ENCODE measurements at regions not wholly inside any gene's neighbourhood (a gene's known extent, or its start where the extent isn't known, plus 50 kb on each side); places are given as distances from the start of the nearest gene placed in this dataset.

DNA sequence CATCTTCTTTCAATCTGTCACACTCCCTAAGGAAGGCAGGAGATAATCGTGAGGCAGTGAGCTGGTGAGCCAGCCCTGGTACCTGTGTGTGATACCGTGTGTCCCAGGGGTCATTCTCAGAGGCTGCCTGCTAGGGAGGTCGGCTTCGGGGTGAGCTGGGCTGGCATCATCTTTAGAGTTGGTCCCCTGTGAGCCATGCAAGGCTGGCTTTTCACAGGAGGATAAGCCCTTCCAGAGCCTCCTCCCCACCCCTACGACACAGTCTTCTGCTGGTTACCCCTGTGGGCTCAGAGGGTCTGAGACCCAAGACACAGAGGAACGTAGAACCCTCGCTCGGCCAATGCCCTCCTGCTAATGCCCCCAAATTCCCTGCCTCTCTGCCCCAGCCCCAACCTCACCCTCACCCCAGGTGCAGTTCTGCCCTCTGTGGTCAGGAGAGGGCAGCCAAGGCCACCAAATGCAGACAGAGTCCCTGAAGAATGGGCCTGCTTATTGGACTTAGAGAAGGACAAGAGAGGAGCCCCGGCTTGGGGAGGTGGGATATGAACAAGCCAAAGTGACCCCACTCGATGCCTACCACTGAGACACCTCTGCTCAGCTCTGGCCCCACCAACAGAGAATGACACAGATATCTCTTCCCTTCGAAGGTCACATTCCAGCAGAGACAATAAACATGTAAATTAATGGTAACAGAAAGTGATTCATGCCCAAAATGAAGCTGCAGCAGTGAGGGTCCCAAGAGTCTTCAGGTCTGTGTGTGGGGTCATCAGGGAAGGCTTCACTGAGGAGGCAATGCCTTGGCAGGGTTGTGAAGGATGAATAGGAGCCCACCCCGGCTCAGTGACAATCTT is 80.8 kb upstream of the CCL1 start:
- TF ChIP-seq, protein P1, sequence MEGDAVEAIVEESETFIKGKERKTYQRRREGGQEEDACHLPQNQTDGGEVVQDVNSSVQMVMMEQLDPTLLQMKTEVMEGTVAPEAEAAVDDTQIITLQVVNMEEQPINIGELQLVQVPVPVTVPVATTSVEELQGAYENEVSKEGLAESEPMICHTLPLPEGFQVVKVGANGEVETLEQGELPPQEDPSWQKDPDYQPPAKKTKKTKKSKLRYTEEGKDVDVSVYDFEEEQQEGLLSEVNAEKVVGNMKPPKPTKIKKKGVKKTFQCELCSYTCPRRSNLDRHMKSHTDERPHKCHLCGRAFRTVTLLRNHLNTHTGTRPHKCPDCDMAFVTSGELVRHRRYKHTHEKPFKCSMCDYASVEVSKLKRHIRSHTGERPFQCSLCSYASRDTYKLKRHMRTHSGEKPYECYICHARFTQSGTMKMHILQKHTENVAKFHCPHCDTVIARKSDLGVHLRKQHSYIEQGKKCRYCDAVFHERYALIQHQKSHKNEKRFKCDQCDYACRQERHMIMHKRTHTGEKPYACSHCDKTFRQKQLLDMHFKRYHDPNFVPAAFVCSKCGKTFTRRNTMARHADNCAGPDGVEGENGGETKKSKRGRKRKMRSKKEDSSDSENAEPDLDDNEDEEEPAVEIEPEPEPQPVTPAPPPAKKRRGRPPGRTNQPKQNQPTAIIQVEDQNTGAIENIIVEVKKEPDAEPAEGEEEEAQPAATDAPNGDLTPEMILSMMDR (IDR thresholded peaks at IDR 0.05; ENCODE audit: borderline replicate concordance, control extremely low read depth, extremely low read depth, insufficient read depth, missing control alignments), result peak; percentile 13
- peak; percentile 37 for DNase-seq (ENCODE audit: low spot score)

DNA sequence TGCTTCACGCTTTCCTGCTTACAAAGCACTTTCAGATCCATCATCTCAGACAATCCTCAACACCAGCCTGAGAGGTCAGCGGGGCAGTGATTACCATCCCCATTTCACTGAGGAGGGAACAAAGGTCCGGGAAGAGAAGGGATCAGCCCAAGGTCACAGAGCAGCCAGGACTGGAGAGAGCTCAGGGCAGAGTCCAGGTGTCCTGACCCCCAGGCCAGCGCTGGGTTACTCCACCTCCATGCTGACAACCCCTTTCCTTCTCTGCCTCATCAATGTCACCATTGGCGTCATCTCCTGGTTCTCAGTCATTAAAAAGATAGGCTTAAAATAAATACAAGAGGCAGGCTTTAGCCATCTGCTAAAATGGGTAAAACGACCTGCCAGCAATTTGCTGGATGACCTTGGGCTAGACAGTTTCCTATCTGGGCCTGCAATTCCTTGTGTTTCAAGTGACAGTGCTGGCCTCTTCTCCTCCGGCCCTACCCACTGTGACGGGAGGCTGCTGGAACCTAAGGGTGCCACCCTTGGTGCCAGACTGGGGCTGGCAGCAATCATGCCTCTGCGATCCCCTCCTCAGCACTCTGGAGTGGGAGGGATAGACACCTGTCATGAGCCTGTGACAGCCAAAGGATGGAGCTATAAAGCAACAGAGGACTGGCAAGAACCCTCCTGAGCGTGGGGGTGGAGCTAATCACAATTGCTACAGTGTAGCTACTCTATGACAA is 79.5 kb upstream of the CCL1 start:
- TF ChIP-seq, protein P1 (IDR thresholded peaks at IDR 0.05; ENCODE audit: borderline replicate concordance, control extremely low read depth, extremely low read depth, insufficient read depth, missing control alignments), result no peak
- in situ Hi-C loops (cut with MboI; ENCODE audit: low sequenced_read_pairs, unreplicated experiment), result no loop called here
- DNase-seq (ENCODE audit: low spot score), result no peak

More for the DNA sequence above, 80.8 kb upstream of the CCL1 start:
- in situ Hi-C loops (cut with MboI; ENCODE audit: low sequenced_read_pairs, unreplicated experiment), result no loop called here

DNA sequence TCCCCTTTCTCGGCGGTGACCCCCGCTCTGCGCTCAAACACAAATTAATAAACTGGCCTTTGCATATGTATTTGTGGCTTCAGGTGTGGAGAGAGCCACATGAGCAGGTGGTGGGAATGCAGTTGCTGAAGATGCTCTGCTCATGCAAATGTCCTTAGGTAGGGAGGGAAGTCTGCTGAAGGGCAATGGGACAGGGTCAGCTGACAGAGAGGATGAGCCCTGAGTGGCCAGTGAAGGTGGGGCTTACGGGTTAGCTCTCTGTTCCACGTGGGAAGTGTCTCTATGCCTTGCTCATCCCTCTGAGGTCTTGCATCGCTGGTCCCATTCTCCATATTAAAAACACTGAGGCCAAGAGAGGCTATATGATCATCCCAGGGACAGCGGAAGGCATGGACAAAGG is 74.2 kb upstream of the CCL1 start:
- no peak for DNase-seq (ENCODE audit: low spot score)
- TF ChIP-seq, protein P1 (IDR thresholded peaks at IDR 0.05; ENCODE audit: borderline replicate concordance, control extremely low read depth, extremely low read depth, insufficient read depth, missing control alignments), result no peak
- in situ Hi-C loops (cut with MboI; ENCODE audit: low sequenced_read_pairs, unreplicated experiment), result no loop called here

DNA sequence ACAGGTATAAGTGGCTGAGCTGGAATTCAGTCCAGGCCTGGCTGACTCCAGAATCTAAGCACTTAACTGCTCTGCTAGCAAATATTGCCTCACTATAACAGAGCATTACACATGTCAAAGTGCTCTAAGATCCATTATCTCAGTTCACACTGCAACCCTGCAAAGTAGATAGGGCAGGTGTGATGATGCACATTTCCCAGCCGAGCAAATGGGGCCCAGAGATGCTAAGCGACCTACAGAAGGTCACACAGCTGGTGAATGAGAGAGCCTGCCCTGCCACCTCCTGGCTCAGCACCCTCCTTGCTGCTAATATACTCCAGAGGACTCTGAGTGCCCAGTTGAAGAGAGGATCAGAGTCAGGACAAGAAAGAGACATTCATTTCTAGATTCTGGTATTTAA is 73.6 kb upstream of the CCL1 start:
- no peak for DNase-seq (ENCODE audit: low spot score)
- in situ Hi-C loops (cut with MboI; ENCODE audit: low sequenced_read_pairs, unreplicated experiment), result no loop called here
- TF ChIP-seq, protein P1 (IDR thresholded peaks at IDR 0.05; ENCODE audit: borderline replicate concordance, control extremely low read depth, extremely low read depth, insufficient read depth, missing control alignments), result no peak

DNA sequence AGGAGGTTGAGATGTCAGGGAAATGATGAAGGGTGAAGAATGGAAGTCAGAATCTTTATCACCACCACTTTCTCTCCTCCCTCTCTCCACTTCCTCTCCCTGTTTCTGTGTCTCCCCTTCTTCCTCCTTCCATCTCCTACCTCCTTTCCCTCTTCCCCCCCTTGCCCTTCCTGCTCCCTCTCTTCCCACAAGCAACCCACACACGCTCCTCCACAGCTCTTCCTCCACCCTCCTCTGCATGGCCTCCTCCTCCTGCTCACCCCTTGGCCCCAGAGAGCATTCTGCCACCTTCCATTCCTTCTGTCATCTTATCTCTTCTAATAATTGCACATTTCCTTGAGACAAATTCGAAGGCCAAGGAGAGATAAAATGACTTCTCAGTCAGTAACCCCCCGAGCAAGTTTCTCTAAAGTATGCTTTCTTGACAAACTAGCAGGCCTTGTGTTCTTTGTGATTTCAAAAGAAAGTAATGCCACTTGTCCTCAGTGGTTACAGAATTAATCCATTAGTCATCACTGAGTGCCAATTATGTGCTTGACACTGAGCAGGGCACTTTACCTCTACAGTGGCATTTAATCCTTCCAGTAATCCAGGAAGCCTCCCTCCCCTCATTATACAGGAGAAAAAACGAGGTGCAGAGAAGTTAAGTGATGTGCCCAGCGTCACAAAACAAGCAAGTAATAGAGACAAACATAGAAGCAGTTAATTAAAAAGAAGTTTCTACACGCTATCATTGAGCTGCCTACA is 72.3 kb upstream of the CCL1 start:
- no peak for DNase-seq (ENCODE audit: low spot score)
- TF ChIP-seq, protein P1 (IDR thresholded peaks at IDR 0.05; ENCODE audit: borderline replicate concordance, control extremely low read depth, extremely low read depth, insufficient read depth, missing control alignments), result no peak
- in situ Hi-C loops (cut with MboI; ENCODE audit: low sequenced_read_pairs, unreplicated experiment), result no loop called here

DNA sequence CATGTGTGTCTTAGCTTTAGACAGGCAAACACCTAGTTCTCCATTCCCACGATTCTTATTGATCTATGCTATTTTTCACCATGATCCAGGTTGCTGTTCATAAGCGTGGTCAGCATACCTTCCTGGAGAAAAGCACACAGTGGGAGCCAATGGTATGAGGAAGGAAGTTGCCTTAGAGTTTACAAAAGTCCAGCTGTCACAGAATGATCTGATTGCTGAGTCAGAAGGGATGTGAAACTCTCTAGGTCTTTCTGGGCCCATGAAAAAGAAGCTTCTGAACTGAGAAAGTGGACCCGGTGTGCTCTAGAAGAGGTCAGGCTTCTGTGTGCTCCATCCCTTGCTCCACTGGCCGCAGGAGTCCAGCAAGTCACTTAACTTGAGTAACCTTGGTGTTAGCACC is 71.0 kb upstream of the CCL1 start:
- DNase-seq (ENCODE audit: low spot score), result no peak
- in situ Hi-C loops (cut with MboI; ENCODE audit: low sequenced_read_pairs, unreplicated experiment), result no loop called here
- TF ChIP-seq, protein P1 (IDR thresholded peaks at IDR 0.05; ENCODE audit: borderline replicate concordance, control extremely low read depth, extremely low read depth, insufficient read depth, missing control alignments), result no peak

All from GM13976 (cell line).